Stomach (tissue), 4 donors: ENCODE measurements at regions not wholly inside any gene's neighbourhood (a gene's known extent, or its start where the extent isn't known, plus 50 kb on each side); places are given as distances from the start of the nearest gene placed in this dataset.

Experiments
- CTCF ChIP-seq, 7 experiments: fragments of 450-650 bp in 4 of 7; fragments of 200-600 bp in 3 of 7; sonication (generic) in 3 of 7; IDR thresholded peaks; one replicate each; pipeline ENCODE4 v1.5.1; 2016 to 2019; ENCODE audit warnings: antibody characterized with exemption in 7 of 7, control low read depth in 2 of 7, mild to moderate bottlenecking in 1 of 7
- POLR2AphosphoS5 ChIP-seq, 3 donors: sonication (generic); formaldehyde crosslinking; IDR thresholded peaks; one replicate each; pipeline ENCODE4 v1.6.1; 2016; ENCODE audit warnings: antibody characterized with exemption in 3 of 3

DNA sequence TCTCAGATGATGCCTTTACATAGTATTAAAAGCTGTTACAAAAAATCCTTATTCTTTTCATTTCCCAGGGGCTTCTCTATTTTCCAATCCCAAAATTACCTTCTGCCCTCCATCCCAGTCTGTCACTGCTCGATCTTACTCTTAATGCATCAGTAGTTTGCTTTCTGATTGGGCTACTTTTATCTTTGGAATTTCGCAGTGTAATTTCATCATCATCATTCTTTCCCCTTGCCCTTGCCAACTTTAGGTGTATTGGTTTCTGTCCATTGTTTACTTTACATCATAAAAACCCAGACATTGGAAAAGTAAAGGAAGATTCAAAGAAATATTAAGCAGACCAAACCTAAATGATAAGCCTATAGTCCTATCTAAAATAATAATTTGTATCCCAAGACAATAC lies 457.2 kb downstream of the PIK3C3 start:
- TF ChIP-seq CTCF (IDR thresholded peaks at IDR 0.05) (no peak), POLR2AphosphoS5 (IDR thresholded peaks at IDR 0.05) (no peak)
